Liver (tissue), 8 donors: ENCODE measurements at regions not wholly inside any gene's neighbourhood (a gene's known extent, or its start where the extent isn't known, plus 50 kb on each side); places are given as distances from the start of the nearest gene placed in this dataset.

Source experiments
- DNase-seq: peaks from one replicate; pipeline ENCODE4 v3.0.0-alpha.2; 2017; ENCODE audit warnings: low spot score
- H3K27ac ChIP-seq, 2 donors: one replicate each; pipeline ENCODE4 v1.7.0; 2013; ENCODE audit warnings: inconsistent platforms in 2 of 2, low read length in 2 of 2, control low read depth in 1 of 2, low read depth in 1 of 2, mild to moderate bottlenecking in 1 of 2
- H3K27me3 ChIP-seq, 4 donors: one replicate each; pipeline versions ENCODE4 v1.6.1 to v1.7.0; 2013; ENCODE audit warnings: low read length in 3 of 4, inconsistent platforms in 1 of 4, mild to moderate bottlenecking in 1 of 4, moderate library complexity in 1 of 4; ENCODE audit not compliant: control insufficient read depth in 4 of 4, insufficient read depth in 4 of 4
- H3K36me3 ChIP-seq, 4 donors: one replicate each; pipeline versions ENCODE4 v1.6.1 to v1.7.0; 2013; ENCODE audit warnings: low read length in 3 of 4, mild to moderate bottlenecking in 3 of 4, low read depth in 1 of 4, moderate library complexity in 1 of 4; ENCODE audit not compliant: control insufficient read depth in 4 of 4, insufficient read depth in 3 of 4
- H3K4me1 ChIP-seq, 4 donors: one replicate each; pipeline versions ENCODE4 v1.6.1 to v1.7.0; 2013; ENCODE audit warnings: low read length in 3 of 4, mild to moderate bottlenecking in 3 of 4, moderate library complexity in 1 of 4; ENCODE audit not compliant: control insufficient read depth in 4 of 4, insufficient read depth in 4 of 4
- H3K4me3 ChIP-seq, 3 donors: one replicate each; pipeline versions ENCODE4 v1.6.1 to v1.7.0; 2013; ENCODE audit warnings: low read length in 3 of 3, control low read depth in 1 of 3, low read depth in 1 of 3, mild to moderate bottlenecking in 1 of 3
- H3K9ac ChIP-seq, 2 donors: one replicate each; pipeline ENCODE4 v1.7.0; 2013; ENCODE audit warnings: low read length in 2 of 2, mild to moderate bottlenecking in 2 of 2, moderate library complexity in 2 of 2, control low read depth in 1 of 2, low read depth in 1 of 2
- H3K9me3 ChIP-seq, 4 donors: one replicate each; pipeline versions ENCODE4 v1.6.1 to v1.7.0; 2013; ENCODE audit warnings: low read length in 3 of 4; ENCODE audit not compliant: control insufficient read depth in 4 of 4
- EGR1 ChIP-seq, 2 donors: IDR thresholded peaks; 2 replicates each; pipeline ENCODE4 v1.6.1; 2016 to 2018; ENCODE audit warnings: antibody characterized with exemption in 2 of 2, low read depth in 2 of 2
- FOXA1 ChIP-seq: IDR thresholded peaks from 2 replicates; pipeline ENCODE4 v1.6.1; 2016; ENCODE audit warnings: antibody characterized with exemption
- FOXA2 ChIP-seq: IDR thresholded peaks from 2 replicates; pipeline ENCODE4 v1.6.1; 2016; ENCODE audit warnings: antibody characterized with exemption
- GABPA ChIP-seq, 2 donors: IDR thresholded peaks in 1 of 2; conservative IDR thresholded peaks in 1 of 2; 2 replicates each; pipeline ENCODE4 v1.6.1; 2016; ENCODE audit warnings: antibody characterized with exemption in 2 of 2, mild to moderate bottlenecking in 1 of 2, moderate library complexity in 1 of 2
- HNF4A ChIP-seq, 2 donors: conservative IDR thresholded peaks; 2 replicates each; pipeline ENCODE4 v1.6.1; 2016; ENCODE audit warnings: antibody characterized with exemption in 2 of 2, mild to moderate bottlenecking in 2 of 2
- HNF4G ChIP-seq: IDR thresholded peaks from 2 replicates; pipeline ENCODE4 v1.6.1; 2016; ENCODE audit warnings: antibody characterized with exemption
- JUND ChIP-seq, 2 donors: IDR thresholded peaks; 2 replicates each; pipeline ENCODE4 v1.6.1; 2016; ENCODE audit warnings: antibody characterized with exemption in 2 of 2
- NR2F2 ChIP-seq: IDR thresholded peaks from 2 replicates; pipeline ENCODE4 v1.6.1; 2016; ENCODE audit warnings: antibody characterized with exemption
- RAD21 ChIP-seq, 2 donors: IDR thresholded peaks; 2 replicates each; pipeline ENCODE4 v1.6.1; 2016; ENCODE audit warnings: antibody characterized with exemption in 2 of 2, mild to moderate bottlenecking in 2 of 2
- RXRA ChIP-seq, 2 donors: IDR thresholded peaks; 2 replicates each; pipeline ENCODE4 v1.6.1; 2017 to 2018; ENCODE audit warnings: antibody characterized with exemption in 2 of 2, mild to moderate bottlenecking in 1 of 2
- SP1 ChIP-seq: IDR thresholded peaks from 2 replicates; pipeline ENCODE4 v1.6.1; 2018; ENCODE audit warnings: antibody characterized with exemption, mild to moderate bottlenecking
- TAF1 ChIP-seq: conservative IDR thresholded peaks from 2 replicates; pipeline ENCODE4 v1.6.1; 2016; ENCODE audit warnings: antibody characterized with exemption, mild to moderate bottlenecking
- WGBS: extraction: QIAGEN DNeasy Blood & Tissue Kit; methylation state at CpG from one replicate; pipeline ENCODE4 v1.1.7; 2013; 5-methylcytosine and 5-hydroxymethylcytosine counted together
- TF ChIP-seq, protein P1 (sequence below): IDR thresholded peaks from 2 replicates; pipeline ENCODE4 v1.6.1; 2016; ENCODE audit warnings: antibody characterized with exemption
- TF ChIP-seq, protein P2 (sequence below): fragments of 150-350 bp; IDR thresholded peaks from 2 replicates; pipeline ENCODE4 v1.5.1; 2017; ENCODE audit warnings: improper control_type of control experiment, low read depth, low read length; ENCODE audit not compliant: missing input control
- TF ChIP-seq, protein P3 (sequence below): IDR thresholded peaks from 2 replicates; pipeline ENCODE4 v1.6.1; 2016; ENCODE audit warnings: antibody characterized with exemption
- TF ChIP-seq, protein P4 (sequence below): IDR thresholded peaks from 2 replicates; pipeline ENCODE4 v1.6.1; 2016; ENCODE audit warnings: antibody characterized with exemption
- donor health status: healthy.
- donor health status: healthy.
- donor health status: healthy.
- donor health status: healthy.
- donor health status: healthy.

DNA sequence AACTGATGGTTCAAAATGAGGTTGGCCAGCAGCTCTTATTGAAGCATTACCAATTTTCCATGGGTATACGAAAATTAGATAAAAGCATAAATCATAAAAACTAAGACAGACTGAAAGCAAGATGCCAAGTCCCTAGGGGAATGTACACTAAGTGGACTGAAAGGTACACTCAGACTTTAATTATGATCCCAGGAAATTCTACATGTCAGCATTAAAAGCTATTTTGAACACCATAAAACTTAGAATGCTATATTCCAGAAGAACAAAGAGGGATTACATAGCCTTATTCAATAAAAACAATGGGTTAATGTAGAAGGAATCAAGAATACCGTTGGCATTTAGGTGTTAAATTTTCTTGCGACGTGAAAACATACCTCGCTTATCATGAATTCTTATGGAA is 558.5 kb downstream of the LRRIQ3 start:
- no peaks in the 10 kb centered on the region for H3K36me3 ChIP-seq
- TF ChIP-seq FOXA1 (no peak), HNF4A (conservative IDR thresholded peaks at IDR 0.05) (no peak), NR2F2 (no peak), GABPA (IDR thresholded peaks at IDR 0.05 in 1 of 2, conservative IDR thresholded peaks at IDR 0.05 in 1 of 2) (no peak), FOXA2 (no peak), JUND (IDR thresholded peaks at IDR 0.05) (no peak)
- TF ChIP-seq, protein P1, sequence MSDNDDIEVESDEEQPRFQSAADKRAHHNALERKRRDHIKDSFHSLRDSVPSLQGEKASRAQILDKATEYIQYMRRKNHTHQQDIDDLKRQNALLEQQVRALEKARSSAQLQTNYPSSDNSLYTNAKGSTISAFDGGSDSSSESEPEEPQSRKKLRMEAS = no peak
- TF ChIP-seq, protein P2, sequence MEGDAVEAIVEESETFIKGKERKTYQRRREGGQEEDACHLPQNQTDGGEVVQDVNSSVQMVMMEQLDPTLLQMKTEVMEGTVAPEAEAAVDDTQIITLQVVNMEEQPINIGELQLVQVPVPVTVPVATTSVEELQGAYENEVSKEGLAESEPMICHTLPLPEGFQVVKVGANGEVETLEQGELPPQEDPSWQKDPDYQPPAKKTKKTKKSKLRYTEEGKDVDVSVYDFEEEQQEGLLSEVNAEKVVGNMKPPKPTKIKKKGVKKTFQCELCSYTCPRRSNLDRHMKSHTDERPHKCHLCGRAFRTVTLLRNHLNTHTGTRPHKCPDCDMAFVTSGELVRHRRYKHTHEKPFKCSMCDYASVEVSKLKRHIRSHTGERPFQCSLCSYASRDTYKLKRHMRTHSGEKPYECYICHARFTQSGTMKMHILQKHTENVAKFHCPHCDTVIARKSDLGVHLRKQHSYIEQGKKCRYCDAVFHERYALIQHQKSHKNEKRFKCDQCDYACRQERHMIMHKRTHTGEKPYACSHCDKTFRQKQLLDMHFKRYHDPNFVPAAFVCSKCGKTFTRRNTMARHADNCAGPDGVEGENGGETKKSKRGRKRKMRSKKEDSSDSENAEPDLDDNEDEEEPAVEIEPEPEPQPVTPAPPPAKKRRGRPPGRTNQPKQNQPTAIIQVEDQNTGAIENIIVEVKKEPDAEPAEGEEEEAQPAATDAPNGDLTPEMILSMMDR = no peak
- TF ChIP-seq, protein P3, sequence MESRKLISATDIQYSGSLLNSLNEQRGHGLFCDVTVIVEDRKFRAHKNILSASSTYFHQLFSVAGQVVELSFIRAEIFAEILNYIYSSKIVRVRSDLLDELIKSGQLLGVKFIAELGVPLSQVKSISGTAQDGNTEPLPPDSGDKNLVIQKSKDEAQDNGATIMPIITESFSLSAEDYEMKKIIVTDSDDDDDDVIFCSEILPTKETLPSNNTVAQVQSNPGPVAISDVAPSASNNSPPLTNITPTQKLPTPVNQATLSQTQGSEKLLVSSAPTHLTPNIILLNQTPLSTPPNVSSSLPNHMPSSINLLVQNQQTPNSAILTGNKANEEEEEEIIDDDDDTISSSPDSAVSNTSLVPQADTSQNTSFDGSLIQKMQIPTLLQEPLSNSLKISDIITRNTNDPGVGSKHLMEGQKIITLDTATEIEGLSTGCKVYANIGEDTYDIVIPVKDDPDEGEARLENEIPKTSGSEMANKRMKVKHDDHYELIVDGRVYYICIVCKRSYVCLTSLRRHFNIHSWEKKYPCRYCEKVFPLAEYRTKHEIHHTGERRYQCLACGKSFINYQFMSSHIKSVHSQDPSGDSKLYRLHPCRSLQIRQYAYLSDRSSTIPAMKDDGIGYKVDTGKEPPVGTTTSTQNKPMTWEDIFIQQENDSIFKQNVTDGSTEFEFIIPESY = no peak
- no peak overlapping the region for H3K4me3 ChIP-seq
- H3K27me3 ChIP-seq = no peaks in the 10 kb centered on the region
- no peaks in the 10 kb centered on the region for H3K4me1 ChIP-seq
- DNase-seq = no peak
- no peak overlapping the region for H3K27ac ChIP-seq
- whole genome bisulfite sequencing = 84% methylated on average over 5 of the region's 5 CpGs
- no peaks in the 10 kb centered on the region for H3K9me3 ChIP-seq
- H3K9ac ChIP-seq = no peak overlapping the region

DNA sequence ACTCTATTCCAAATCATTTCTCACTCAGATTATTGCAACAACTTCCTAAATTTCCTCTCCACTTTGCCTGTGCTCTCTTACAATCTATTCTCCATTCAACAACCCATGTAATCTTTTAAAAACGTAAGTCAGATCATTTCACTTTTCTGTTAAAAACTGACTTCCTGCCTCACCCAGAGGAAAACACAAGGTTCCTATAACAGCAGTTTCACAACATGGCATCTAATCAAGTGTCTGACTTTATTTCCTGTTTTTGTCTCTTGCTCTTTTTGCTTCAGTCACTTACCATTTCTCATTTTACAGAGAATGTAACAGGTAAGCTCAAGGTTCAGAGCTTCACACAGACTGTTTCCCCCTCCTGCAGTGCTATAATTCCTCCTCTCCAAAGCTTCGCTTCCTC is 560.7 kb downstream of the LRRIQ3 start:
- 60% methylated on average over 2 of the region's 2 CpGs for WGBS
- H3K27me3 ChIP-seq = no peaks in the 10 kb centered on the region
- H3K4me3 ChIP-seq = no peak overlapping the region
- TF ChIP-seq HNF4A (conservative IDR thresholded peaks at IDR 0.05) = no peak
- no peak for TF ChIP-seq HNF4G
- TF ChIP-seq, protein P4, sequence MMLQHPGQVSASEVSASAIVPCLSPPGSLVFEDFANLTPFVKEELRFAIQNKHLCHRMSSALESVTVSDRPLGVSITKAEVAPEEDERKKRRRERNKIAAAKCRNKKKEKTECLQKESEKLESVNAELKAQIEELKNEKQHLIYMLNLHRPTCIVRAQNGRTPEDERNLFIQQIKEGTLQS = no peak
- TF ChIP-seq NR2F2 = no peak
- TF ChIP-seq TAF1 = no peak
- TF ChIP-seq FOXA2 = no peak
- TF ChIP-seq, protein P1 = no peak
- TF ChIP-seq SP1 = no peak
- TF ChIP-seq FOXA1 = no peak
- TF ChIP-seq, protein P3 = no peak
- TF ChIP-seq, protein P2 = no peak
- no peak for TF ChIP-seq EGR1 (IDR thresholded peaks at IDR 0.05; ENCODE audit: low read depth in 2 of 2)
- TF ChIP-seq RAD21 (IDR thresholded peaks at IDR 0.05) = no peak
- no peak for TF ChIP-seq RXRA (IDR thresholded peaks at IDR 0.05)
- H3K4me1 ChIP-seq = no peaks in the 10 kb centered on the region
- DNase-seq = no peak
- no peaks in the 10 kb centered on the region for H3K36me3 ChIP-seq
- H3K9me3 ChIP-seq = no peaks in the 10 kb centered on the region
- no peak overlapping the region for H3K27ac ChIP-seq
- H3K9ac ChIP-seq = no peak overlapping the region
